AG08396 (cell line): ENCODE measurements at regions not wholly inside any gene's neighbourhood (a gene's known extent, or its start where the extent isn't known, plus 50 kb on each side); places are given as distances from the start of the nearest gene placed in this dataset.
"Not testable (repeated sequence)": the region's sequence is repeated elsewhere in the genome, so short reads cannot be mapped to it uniquely, and the experiment has no call there.

ENCODE experiments used
- DNase-seq: peaks from one replicate; pipeline ENCODE4 v3.0.0; 2012; ENCODE audit warnings: low spot score, mixed read lengths

DNA sequence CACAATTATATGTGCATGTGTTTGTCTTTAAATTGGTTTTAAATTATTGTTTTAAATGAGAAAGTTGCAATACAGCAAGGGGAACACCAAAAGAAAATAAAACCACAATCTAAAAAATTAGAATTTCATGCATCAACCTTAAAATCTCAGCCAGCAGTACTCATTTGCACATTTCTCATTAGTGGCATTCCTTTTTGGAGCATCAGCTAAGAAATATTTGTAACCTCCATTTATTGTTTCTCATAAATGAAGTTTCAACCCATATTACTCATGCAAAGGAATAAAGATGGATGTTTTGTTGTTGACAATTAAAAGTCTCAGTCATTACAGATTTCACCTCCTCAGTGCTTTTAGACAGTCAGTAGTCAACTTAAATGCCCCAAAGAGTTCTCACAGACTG lies 160.1 kb downstream of the TBX15 start:
- DNase-seq: no peak

GRCh38 chr1:118827636-118828035 lies 160.5 kb downstream of the TBX15 start:
- DNase-seq: no peak

DNA sequence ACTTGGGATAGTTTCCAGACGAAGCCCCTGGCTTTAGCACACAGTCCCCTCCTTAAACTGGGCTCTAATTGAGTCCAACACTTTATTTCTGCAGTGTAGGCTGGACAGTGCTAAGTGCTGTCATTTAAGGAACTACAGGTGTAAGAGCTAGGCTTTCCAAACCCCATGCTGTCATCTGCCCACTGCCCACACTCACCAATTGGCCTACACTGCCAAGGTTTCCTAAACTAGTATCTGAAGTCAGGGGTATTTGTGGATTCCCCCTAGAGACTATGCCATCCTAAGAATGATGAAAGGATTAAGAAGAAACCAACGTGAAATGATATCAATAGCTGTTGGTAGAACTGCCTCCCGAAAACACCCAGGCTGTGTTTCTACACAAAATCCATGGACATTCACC lies 160.9 kb downstream of the TBX15 start:
- DNase-seq: no peak

GRCh38 chr1:118826669-118827068 lies 161.5 kb downstream of the TBX15 start:
- no peak for DNase-seq

- DNase-seq: no peak
These were observed 162.5 kb downstream of the TBX15 start for GRCh38 chr1:118825619-118826018.

GRCh38 chr1:118821801-118822200 lies 166.3 kb downstream of the TBX15 start:
- DNase-seq: no peak

- DNase-seq: no peak
These were observed 167.3 kb downstream of the TBX15 start for GRCh38 chr1:118820864-118821263.

GRCh38 chr1:118815909-118816308 lies 172.2 kb downstream of the TBX15 start:
- no peak for DNase-seq

- DNase-seq: no peak
These were observed 175.6 kb downstream of the TBX15 start for GRCh38 chr1:118812555-118812954.

- no peak for DNase-seq
These were observed 177.0 kb downstream of the TBX15 start for GRCh38 chr1:118811156-118811555.

- no peak for DNase-seq
These were observed 178.6 kb downstream of the TBX15 start for GRCh38 chr1:118809586-118809985.

GRCh38 chr1:118803128-118803527 lies 185.0 kb downstream of the TBX15 start:
- not testable (repeated sequence) for DNase-seq

- DNase-seq: no peak
These were observed 196.9 kb downstream of the TBX15 start for GRCh38 chr1:118791094-118791691.

DNA sequence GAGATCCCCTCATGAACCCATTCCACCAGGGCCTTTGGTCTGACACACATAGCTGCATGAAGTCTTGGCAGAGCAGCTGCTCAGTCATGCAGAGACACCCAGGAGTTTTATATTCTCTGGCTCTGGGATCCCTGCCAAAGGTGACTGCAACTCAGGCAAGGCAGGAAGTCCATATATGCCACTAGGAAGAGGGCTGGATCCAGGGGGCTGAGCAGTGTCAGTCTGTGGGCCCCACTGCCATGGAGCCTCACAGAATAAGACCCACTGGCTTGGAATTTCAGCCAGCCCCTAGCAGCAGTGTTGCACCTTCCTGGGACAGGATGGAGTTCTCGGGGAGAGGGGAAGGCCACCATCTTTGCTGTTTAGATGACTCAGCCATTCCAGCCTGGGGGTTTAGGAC lies 199.7 kb downstream of the TBX15 start:
- DNase-seq: no peak

GRCh38 chr1:118786454-118787155 lies 201.5 kb downstream of the TBX15 start:
- no peak for DNase-seq

DNA sequence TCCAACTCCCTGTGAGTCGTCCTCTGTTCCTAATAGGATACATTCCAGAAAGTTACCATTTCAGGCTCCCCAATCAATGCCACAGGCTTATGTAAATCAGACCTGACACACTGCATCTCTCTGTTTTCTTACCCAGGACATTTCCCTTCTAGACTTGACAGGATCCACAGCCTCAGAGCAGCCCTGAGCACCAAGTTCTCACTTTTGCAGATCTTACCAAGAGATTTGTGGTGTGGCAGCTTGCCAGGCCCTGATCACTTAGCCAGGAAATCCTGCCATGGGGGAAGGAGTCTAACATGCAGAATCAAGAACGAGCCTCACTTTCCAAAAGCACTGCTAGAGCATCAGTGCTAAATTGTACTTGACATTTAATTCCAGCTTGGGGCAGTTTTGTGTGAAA lies 202.9 kb downstream of the TBX15 start:
- DNase-seq: no peak

DNA sequence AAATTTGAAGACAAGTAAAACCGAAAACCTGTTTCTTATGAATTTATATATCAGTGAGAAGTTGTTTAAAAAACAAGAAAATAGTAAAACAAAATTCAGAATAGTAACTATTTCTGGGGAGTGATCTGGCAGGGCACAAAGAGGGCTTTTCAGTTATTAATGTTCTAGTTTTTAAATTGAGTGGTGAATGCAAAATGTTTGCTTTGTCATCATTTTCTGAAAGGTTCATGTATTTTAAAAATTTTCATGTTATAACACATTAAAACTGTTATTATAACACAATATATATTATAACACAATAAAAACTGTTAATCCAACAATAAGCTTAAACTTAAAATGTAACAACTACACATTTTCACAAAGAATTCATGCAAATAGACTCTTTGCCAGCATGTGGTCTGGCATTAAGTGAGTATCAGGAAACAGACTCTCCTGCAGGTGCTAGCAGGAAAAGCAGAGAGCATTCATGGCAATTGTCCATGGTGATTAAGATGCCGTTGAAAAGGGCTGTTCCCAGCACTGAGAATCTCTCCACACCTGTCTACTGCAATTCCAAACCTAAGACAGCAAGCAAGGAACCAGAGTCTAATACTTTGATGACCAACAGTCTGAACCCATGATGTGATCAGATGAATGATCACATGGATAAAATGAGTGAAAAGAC lies 204.9 kb downstream of the TBX15 start:
- DNase-seq: no peak

- no peak for DNase-seq
These were observed 214.5 kb downstream of the TBX15 start for GRCh38 chr1:118773656-118774055.

DNA sequence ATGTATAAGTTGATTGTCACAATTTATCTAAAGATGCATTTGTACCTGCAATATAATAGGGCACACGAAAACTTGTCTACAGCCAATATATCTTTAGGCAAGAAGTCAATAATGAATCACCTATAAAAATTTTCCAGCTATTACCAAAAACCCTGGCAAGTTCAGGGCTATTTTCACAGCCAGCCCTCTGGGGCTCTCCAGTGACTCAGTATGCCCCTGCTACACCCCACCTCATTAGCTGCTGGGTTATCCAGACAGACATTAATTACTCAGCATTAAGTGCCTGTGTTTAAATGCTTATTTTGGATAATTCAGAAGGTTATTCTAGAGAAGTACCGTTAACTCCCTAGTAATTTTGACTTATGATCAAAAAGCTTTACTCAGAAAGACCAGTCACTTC lies 220.2 kb downstream of the TBX15 start:
- DNase-seq: no peak

DNA sequence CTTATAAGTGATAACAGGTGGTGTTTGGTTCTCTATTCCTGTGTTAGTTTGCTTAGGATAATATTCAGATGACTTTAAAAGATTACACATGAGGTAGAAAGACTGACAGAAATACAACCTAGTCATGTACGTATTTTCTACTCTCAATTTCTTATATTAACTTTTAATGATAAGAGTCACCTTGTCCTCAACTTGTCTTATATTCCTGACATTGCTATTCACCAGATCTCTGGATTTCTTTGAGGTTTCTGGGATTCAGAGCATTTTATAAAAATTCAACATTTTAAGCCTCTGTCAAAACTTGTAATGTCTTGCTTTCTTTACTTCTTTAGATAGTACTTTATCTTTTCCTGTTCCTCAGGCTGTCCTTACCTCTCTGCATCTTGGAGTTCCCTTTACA lies 234.2 kb downstream of the TBX15 start:
- DNase-seq: no peak

DNA sequence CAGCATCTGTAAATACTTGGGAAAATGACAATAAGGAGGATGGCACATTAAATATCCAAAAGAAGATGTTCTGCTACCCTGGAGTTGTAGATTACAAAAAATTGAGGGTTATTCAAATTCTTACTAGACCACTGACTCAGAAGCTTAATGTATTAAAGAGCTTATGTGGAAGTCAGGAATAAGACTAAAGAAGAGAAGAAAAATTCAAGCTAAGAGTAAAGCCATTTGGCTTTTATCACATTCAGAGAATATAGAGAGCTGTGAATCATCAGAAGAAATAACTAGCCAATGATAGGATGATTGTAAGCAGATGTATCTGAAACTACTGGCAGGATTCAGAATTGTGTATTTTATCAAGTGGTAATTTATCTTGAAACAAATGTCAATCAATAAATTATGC lies 237.0 kb downstream of the TBX15 start:
- no peak for DNase-seq

DNA sequence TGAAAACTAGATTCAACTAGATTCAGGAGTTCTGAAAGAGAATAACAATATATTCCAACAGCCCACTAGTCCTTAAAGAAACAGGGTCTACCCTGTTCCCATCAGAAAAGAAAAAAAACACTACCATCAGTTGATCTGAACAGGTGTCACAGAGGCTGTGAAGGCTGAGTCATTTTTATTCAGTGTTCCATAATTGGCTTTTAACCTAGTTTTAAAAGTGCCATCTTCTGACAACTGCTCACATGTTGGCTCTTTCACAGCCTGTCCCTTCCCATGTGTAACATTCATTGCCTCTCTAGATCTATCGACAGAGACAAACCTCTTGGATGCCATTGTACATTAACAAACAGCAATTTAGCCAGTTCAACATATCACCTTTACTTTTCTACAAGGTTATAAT lies 243.7 kb downstream of the TBX15 start:
- DNase-seq: no peak

- DNase-seq: no peak
These were observed 248.6 kb downstream of the TBX15 start for GRCh38 chr1:118739501-118739900.

GRCh38 chr1:118736322-118736721 lies 251.8 kb downstream of the TBX15 start:
- DNase-seq: no peak
